SHP77 (cell line): ENCODE measurements at regions not wholly inside any gene's neighbourhood (a gene's known extent, or its start where the extent isn't known, plus 50 kb on each side); places are given as distances from the start of the nearest gene placed in this dataset.

ENCODE experiments used
- DNase-seq, 2 experiments: peaks; one replicate each; lab custom pipeline; 2025; lab: John Stamatoyannopoulos, UW

DNA sequence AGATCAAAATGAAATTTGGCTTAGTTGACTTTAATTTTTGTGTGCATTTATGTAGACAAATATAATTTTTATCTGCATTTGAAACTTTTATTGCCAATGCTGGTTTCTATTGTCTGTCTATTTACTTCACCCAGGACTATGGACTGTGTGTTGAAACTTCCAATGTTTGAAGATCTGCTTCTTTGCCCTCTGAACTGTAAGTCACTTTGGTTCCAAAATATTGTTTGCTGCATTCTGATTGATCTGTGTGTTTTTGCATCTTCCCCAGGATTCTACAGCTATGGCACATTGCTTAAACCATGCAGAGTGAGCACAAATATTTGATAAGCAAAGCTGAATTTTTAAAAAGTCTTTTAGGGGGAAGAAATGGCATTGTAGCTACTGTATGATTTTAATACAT, 131.0 kb upstream of the SOX5 start:
- no peak for DNase-seq

DNA sequence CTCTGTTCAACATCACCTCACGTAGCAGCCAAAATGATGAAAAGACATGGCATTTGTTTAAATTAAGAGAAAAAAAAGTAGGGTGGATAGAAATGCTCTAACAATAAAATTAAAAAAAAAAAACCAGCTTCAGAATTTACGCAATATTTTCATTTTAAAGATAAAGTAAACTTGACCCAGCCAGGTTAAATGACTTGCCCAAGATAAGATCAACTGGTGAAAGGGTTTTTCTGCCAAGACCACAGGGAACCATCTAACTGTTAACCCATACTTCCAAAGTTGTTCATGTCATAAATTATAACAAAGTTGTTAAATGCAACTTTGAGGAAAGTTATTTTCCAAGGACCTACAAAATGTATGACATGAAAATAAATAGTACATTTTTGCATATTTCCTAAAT, 129.6 kb upstream of the SOX5 start:
- DNase-seq, result no peak

DNA sequence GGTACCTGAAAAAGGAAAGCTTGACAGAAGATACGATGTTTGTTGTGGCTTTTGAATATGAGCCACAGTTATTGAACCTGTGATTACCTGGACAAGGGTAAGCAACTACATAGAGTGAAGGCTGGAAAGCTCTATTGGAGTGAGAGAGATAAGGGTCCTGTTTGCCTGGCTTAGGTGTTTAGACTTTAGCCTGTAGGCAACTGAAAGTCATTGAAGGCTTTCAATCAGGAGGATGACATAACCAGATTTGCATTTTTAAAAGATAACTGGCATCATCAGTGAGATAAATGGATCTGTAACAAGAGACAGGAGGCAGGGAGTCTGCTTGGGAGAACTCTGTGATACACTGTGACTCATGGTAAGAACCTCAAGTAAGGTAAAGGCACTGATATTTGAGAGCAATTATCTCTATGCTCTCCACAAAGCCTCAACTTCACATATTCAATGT, 128.9 kb upstream of the SOX5 start:
- DNase-seq, result no peak

DNA sequence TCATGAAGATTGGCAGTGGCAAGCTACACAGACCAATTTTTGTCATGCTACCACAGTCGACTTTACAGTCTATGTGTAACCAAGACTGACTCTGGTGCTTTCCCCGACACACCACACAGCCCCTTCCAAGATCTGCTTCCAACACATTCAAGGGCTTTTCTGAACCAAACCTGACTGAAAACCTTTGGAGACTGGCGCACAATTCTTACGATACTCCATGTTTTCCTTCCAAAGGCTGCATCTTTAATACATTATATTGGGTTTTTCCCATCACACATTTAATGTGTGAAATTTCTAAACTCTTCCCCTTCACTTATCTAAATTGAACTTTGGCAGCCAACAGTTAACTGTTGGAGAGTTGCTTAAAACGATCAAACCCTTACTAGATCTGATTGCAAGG, 127.7 kb upstream of the SOX5 start:
- no peak for DNase-seq

DNA sequence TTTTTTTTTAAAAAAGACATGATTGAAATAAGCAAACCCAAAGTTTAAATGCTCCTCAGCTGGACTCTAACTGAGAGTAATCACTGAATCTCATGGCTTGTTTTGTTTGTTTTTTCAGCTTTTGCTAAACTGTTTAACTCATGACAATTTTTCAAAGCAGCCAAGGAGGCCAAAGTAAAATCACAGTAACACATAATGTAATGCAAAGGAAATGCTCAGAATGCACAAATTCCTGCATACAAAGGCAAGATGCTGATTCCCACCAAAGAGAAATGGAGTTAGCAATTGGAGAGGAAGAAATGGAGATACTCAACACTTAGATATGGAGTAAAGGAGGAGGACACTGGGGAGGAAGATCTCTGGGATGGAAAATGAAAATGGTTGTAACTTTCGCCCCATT, 126.2 kb upstream of the SOX5 start:
- no peak for DNase-seq

DNA sequence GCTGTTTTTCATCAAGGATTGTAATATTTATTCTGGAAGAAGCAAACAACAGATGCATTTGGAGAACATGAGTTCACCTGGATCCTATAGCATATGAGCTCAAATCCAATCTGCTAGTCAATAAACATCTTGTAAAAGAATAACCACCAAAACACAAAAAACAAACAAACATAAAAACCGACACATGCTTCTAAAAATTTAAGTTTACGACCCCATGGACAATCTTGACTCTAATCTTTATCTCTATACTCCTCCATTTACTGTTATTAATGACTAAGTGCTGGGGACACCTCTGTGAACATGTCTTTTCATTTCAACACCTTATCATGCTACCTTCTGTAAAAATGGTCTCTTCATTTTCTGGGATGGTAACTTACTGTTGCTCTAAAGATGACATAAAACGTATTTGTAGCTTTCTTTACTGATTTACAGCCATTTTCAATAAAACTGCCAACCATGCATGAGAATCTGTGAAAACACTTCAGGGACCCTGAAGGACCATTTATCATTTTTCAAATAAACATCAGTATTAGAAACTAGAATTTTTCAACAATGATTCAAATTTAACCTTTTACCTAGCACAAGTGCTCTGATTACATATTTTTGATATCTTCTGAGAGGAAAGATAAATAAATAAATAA, 123.8 kb upstream of the SOX5 start:
- DNase-seq, result no peak

DNA sequence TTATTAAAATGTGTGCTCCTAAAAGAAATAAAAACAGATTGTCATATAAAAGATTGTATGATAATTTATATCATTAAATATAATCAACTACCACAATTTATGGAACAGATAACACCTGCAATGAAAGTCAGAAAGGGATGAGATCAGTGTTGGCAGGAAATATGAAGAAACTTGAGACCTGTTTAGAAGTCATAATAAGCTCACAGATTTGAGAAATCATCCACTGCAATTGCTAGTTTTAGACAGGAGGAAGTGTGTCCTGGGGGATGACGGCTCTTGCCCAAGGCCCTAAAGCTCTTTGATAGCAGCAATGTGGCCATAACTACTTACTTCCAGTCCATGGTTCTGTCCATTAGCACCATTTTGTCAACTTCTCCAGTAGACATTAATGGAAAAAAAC, 122.8 kb upstream of the SOX5 start:
- DNase-seq, result no peak

DNA sequence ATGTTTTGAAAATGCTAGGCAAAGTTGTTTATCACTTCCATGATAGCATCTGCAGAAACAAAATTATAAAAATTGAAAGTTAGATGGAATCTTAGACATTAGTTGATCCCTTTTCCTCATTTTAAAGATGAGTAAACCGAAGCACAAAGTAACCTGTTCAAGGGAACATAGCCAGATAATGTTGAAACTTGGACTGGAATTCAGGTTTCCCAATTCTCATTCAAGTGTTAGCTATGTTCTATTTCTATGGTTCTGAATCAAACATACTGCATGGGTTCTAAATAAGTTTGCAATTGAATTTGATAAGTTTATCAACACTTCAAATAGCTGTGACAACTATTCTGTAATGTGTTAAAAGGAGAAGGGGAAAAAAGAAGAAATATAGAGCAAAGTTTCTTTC, 122.4 kb upstream of the SOX5 start:
- no peak for DNase-seq

DNA sequence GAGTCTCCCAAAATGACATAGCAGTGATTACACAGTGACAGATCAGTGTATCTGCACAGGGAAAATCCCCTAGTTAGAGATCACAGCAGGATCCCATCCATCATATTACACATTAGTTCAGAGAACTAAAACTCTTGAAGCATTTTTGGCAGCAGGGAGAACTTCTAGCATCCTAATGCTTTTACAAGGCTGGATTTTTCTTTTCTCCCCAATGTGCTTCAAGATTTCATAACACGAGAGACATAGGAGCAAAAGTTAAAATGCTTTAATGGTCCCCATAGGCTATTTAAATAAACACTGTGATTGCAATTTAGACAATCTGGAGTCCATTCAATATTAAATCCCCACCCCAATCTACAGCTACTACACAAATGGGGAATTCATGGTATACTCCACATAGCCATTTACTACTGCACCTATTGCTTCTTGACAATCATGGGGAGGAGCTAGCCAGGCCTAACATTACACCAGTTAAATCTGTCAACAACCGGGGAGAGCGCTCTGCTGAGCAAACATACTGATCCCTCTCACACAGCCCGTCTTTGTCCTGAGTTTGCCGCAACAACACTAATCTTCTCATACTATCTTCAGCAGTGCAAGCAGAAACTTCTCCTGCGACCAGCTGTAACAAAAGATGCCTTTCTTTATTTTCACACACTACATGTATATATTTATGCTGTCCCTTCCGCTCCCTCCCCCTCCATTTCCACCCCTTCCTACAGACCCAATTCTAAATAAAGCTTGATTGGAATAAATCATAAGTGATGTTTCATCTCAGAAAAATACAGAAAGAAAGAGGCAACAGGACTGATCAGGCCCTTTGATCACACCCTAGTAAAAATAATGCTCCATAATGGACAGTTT, 120.3 kb upstream of the SOX5 start:
- DNase-seq, result peak; percentile 10 to 46

DNA sequence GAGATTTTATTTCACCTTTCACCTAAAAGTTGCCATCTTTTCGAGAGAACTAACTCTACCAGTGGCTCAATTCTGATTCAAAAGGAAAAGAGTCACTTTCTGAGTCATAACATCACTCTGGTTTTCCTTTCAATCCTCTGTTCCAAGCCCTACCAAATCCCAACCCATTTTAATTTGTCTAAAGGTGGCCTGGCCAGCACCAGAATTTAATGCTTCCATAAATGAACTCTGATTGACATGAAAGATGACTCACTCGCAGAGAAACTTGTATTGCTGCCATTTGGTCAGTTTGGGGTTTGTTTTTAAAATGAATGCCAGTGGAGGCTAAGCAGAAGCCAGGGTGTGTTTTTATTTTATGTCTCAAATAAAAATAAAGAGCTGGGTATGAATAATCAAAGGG, 117.4 kb upstream of the SOX5 start:
- no peak for DNase-seq

DNA sequence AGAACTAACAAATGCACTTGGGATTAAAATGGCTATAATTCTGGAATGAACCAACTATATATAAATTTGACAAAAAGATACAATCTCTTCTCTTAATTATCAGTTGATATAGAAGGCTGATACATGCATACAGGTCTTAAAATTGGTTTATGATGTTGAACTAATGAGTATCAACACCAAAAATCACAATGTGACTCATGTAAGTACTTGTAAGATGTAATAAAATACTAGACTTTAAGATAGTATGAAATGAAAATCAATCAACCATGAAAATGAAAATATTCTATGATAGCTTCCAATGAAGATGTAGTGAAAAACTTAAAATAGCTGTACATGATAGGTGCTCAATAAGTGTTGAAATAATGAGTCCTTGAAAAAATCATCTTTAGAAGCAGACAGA, 116.6 kb upstream of the SOX5 start:
- DNase-seq, result no peak

DNA sequence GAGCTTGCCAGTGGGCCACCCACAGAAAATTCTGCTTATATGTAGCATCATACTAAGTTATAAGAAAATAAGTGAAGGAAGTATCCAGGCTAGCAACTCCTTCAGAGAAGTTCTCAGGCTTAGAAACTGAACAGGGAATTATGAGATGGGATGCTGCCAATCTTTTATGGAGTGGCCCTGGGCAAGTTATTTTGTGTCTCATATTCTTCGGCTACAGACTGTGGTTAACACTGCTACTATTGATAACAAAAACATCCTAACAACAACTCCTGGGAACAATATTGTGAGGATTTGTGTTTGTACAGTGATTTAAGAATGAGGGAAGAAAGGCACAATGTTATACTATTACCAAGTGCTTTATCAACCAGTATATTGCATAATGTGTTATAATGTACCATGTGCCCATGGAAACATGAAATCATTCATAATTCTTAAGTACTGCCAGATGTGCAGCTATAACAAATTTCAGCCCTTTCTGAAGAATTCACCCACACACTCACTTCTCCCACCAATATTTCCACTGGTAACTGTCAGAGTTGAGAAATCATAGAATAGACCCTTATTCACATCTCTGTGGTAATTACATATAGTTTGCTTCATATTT, 113.3 kb upstream of the SOX5 start:
- no peak for DNase-seq

DNA sequence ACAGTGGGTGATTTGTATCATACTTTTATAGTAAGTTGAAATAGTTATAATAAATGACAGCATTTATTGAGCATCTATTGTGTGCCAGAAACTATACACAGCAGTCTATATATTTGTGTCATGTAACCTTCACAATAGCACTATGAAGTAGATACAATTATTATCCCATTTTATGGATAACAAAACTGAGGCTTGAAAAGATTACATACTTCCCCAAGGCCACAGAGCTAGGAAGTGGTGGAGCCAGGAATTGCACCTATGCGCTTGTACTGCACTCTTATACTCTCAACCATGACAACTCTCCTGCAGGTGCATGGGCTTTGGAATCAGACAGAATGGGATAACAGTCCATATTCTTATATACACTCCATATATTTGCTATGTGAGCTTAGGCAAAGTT, 110.6 kb upstream of the SOX5 start:
- DNase-seq, result no peak

DNA sequence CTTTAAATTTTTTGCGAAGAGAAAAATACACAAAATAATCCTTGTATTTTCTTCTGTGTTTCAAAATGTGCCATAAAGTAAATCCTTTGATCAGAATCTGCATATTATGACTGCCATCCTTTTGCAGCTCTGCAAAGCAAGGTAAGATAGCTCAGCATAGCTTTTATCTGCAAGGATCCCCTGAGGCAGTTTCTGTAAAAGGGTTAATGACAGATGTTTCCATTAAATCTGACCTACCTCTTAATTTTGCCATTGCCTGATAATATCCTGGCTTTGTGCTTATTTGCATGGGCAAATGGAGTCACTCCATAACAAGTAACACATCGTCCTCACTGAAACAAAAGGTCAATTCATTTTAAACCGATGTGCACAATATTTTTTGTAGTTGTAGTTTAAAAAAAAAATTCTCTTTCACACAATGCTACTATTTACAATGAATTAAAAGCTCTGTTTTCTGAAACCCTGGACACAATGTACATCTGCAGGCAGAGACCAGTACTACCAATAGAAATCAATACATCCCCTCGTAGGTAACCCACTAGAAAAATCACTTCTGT, 108.5 kb upstream of the SOX5 start:
- DNase-seq, result no peak

DNA sequence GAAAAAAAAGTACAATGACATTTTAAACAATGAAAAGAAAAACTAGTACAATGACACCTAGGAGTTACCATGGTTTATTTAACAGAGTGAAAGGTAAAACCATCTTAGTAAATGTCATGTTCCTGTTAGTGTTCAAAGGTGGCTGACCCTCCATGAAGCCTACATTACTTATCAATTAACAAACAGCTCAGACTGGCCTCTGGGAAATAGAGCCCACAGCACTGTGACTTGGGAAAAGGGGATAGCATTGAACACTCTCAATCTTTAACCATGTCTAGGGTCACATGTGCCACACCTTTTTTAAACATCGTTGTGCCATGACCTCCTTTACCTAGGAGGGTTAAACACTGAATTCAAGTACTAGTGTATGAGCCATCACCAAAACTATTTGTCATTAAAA, 106.3 kb upstream of the SOX5 start:
- no peak for DNase-seq

DNA sequence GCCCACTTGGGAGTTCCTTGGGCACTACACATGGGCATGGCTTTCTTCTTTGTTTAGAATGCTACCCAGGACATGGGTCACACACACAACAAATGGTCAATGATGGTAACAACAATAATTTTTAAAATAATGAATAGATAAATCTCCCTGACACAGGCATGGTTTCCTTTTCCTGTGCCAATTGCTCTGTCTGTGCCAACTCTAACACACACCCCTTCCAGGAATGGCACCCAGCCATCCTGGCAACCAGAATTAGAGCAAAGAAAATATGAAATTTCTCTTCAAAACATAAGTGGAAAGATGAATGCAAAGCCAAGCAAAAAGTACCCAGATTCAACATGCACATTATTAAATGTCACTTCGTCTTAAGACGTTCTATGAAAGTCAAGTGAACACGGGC, 104.9 kb upstream of the SOX5 start:
- DNase-seq, result no peak

DNA sequence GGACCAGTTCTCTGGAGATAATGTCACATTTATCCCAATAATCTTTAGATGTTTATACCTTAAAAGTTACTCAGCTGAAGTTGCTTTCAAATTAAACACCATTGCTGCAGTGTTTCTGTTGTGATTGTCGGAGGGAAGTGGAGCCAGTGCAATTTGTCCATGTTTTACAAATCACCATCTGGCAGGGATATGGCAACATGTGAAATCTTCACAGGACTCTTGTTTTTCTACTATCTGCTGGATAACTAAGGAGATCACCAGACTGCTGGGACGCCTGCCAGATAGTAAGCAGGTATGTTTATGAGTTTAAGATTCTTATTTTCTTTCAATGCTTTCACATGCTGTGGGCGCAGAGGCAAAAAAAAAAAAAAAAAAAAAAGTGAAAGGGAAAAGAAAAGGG, 100.3 kb upstream of the SOX5 start:
- DNase-seq, result no peak

DNA sequence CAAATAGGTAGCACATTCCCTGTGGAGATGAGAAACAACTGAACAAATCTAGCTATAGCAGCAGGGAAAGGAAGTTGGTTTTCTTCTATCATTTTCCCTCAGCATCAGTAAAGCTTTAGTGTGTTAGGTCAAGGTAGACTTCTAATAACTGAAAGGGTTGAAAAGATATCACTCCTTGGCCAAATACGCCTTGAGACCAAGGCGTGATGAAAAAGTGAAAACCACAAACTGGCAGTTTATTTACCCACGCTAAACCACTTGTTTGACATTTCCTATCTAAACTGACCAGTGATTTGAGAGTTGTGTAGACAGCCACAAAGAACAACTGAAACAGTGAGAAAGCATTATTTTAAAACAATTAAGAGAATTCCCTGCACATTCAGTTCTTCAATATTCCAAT, 99.6 kb upstream of the SOX5 start:
- no peak for DNase-seq

DNA sequence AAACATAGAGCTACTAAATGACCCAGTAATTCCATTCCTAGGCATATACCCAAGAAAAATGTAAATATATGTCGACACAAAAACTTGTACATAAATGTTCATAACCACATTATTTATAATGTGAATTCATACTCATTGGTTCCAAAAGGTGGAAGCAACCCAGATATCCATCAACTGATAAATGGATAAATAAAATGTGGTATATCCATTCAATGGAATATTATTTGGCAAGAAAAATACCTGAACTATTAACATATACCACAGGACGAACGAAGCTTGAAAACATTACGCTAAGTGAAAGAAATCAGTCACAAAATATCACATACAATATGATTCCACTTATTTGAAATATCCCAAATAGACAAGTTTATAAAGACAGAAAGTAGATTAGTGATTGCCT, 99.0 kb upstream of the SOX5 start:
- no peak for DNase-seq

DNA sequence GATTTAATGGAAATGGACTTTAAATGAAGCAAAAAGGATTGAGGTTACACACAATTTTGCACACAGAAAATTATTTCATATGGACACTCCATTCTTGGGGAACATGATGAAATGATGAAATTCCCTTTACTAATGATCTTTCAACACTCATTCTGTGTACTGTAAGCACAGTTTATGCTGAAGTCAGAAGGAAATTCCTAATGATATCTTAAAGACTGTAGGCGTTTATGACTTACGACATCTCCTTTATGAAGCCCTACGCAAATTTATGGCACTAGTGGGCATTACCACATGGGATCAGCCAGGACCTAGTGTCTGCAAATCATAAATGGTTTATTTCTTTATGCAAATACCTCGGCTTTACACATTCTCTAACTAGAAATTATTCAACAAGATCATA, 97.9 kb upstream of the SOX5 start:
- no peak for DNase-seq

DNA sequence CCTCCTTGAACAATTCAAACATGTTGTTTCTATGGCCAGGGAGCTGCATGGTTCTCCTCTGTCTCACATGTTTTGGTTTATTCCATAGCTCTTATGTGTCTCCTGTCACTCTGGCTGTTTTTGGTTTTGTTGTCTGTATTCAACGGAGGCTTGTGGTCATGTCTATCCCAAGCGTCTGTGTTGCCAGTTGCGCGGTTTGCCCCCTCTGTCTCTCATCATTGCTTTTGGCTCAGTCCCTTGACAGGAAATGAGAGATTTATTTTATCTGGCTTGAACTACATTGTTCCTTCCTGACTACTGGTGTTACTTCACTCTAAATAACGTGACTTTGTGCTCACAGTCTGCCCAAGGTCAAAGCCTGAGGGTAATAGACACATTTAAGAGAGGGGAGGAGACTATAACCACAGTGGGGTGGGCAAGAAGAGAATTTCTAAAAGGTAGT, 96.4 kb upstream of the SOX5 start:
- no peak for DNase-seq

DNA sequence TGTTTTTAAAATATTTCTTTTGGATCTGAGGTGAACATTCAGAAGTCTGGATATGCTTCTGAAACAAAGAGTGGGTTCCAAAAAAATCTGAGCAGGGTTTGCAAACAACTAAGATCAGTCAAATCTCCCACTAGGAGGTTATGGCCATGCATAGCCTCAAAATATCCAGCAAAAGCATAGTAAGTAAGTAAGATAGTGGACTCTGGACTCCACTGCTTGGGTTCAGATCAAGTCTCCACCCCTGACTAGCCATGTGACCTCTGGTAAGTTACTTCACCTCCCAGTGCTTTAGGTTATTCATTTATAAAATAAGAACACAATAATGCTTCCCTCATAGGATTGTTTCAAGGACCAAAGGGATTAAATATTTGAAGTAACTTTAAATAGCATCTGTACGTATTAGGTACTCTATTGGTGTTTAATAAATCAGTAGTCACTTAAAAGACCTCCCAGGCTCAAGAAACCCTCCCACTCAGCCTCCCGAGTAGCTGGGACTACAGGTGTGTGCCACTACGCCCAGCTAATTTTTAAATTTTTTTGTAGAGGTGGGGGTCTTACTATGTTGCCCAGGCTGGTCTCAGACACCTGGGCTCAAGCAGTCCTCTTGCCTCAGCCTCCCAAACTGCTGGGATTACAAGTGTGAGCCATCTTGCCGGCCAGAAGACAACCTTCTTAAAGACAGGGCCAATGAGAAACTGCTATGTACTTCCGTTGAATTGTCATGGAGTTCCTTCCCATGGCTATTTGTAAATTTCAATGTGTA, 95.7 kb upstream of the SOX5 start:
- no peak for DNase-seq
